ENCODE measurements at regions not wholly inside any gene's neighbourhood (a gene's known extent, or its start where the extent isn't known, plus 50 kb on each side); places are given as distances from the start of the nearest gene placed in this dataset.

- Mint-ChIP-seq H3K27me3 (ENCODE audit: unreplicated experiment) (peaks cover 4% of the 10 kb centered on the region), H3K9me3 (ENCODE audit: unreplicated experiment) (peaks cover 16% of the 10 kb centered on the region), H3K4me1 (ENCODE audit: unreplicated experiment) (peaks cover 9% of the 10 kb centered on the region), H3K4me3 (ENCODE audit: unreplicated experiment) (no peak overlapping the region), H3K27ac (ENCODE audit: unreplicated experiment) (no peak overlapping the region), H3K36me3 (ENCODE audit: low read depth, unreplicated experiment) (peaks cover 47% of the 10 kb centered on the region)
- no peak for DNase-seq (ENCODE audit: low spot score)
- TF ChIP-seq CTCF (IDR thresholded peaks at IDR 0.05; ENCODE audit: unreplicated experiment) = no peak
These were observed 266.3 kb upstream of the CCDC196 start for GRCh38 chr14:66219886-66220285.

DNA sequence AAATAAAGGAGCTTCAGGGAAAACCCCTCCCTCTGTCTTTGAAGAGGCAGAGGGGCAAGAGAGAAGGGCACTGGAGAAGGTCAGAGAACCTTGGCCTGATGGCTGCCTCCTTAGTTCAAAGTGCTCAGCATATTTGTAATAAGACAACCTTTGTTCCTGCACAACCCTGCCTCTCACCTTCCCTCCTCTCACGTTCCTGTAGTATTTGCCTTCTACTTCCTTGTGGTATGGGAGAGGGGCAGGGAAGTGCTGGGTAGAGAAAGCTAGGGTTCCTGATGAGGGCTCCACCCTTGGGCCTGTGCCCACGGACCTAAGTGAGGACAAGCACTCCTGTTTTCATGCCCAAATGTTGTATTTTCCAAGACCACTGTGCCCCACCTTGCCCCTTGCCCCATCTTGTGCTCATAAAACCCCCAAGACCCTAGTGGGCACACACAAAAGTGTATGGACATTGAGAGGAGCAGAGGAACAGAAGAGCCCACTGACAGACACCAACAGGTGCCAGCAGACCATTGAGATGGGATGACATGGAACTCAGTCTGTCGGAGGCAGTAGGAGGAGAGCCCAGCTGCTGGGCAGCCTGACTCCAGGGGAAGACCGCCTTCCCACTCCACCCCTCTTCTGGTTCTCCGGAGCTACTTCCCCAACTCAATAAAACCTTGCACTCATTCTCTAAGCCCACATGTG lies 261.5 kb upstream of the CCDC196 start:
- peaks cover 47% of the 10 kb centered on the region for H3K36me3 Mint-ChIP-seq (ENCODE audit: low read depth, unreplicated experiment)
- peaks cover 1% of the 10 kb centered on the region for H3K27me3 Mint-ChIP-seq (ENCODE audit: unreplicated experiment)
- DNase-seq (ENCODE audit: low spot score) = no peak
- no peak overlapping the region for H3K4me3 Mint-ChIP-seq (ENCODE audit: unreplicated experiment)
- peaks cover 2% of the 10 kb centered on the region for H3K9me3 Mint-ChIP-seq (ENCODE audit: unreplicated experiment)
- peaks cover 17% of the 10 kb centered on the region for H3K4me1 Mint-ChIP-seq (ENCODE audit: unreplicated experiment)
- no peak for TF ChIP-seq CTCF (IDR thresholded peaks at IDR 0.05; ENCODE audit: unreplicated experiment)
- H3K27ac Mint-ChIP-seq (ENCODE audit: unreplicated experiment) = no peak overlapping the region

GRCh38 chr14:66225337-66225736 lies 260.8 kb upstream of the CCDC196 start:
- H3K4me3 Mint-ChIP-seq (ENCODE audit: unreplicated experiment) = peak overlapping the region; percentile 80
- H3K4me1 Mint-ChIP-seq (ENCODE audit: unreplicated experiment) = peaks cover 23% of the 10 kb centered on the region

GRCh38 chr14:66228267-66228970 lies 257.8 kb upstream of the CCDC196 start:
- Mint-ChIP-seq H3K9me3 (ENCODE audit: unreplicated experiment) (peaks cover 5% of the 10 kb centered on the region), H3K27ac (ENCODE audit: unreplicated experiment) (no peak overlapping the region), H3K4me3 (ENCODE audit: unreplicated experiment) (no peak overlapping the region), H3K27me3 (ENCODE audit: unreplicated experiment) (peaks cover 4% of the 10 kb centered on the region), H3K4me1 (ENCODE audit: unreplicated experiment) (peaks cover 51% of the 10 kb centered on the region), H3K36me3 (ENCODE audit: low read depth, unreplicated experiment) (peaks cover 52% of the 10 kb centered on the region)
- no peak for DNase-seq (ENCODE audit: low spot score)
- no peak for TF ChIP-seq CTCF (IDR thresholded peaks at IDR 0.05; ENCODE audit: unreplicated experiment)

More at GRCh38 chr14:66225337-66225736, 260.8 kb upstream of the CCDC196 start:
- peaks cover 1% of the 10 kb centered on the region for H3K27me3 Mint-ChIP-seq (ENCODE audit: unreplicated experiment)
- H3K36me3 Mint-ChIP-seq (ENCODE audit: low read depth, unreplicated experiment) = peaks cover 48% of the 10 kb centered on the region
- peaks cover 5% of the 10 kb centered on the region for H3K9me3 Mint-ChIP-seq (ENCODE audit: unreplicated experiment)
- no peak overlapping the region for H3K27ac Mint-ChIP-seq (ENCODE audit: unreplicated experiment)
- DNase-seq (ENCODE audit: low spot score) = no peak
- TF ChIP-seq CTCF (IDR thresholded peaks at IDR 0.05; ENCODE audit: unreplicated experiment) = no peak

GRCh38 chr14:66231820-66232219 lies 254.4 kb upstream of the CCDC196 start:
- peaks cover 57% of the 10 kb centered on the region for H3K4me1 Mint-ChIP-seq (ENCODE audit: unreplicated experiment)
- peaks cover 6% of the 10 kb centered on the region for H3K27me3 Mint-ChIP-seq (ENCODE audit: unreplicated experiment)
- H3K9me3 Mint-ChIP-seq (ENCODE audit: unreplicated experiment) = peaks cover 5% of the 10 kb centered on the region

More at GRCh38 chr14:66231820-66232219, 254.4 kb upstream of the CCDC196 start:
- TF ChIP-seq CTCF (IDR thresholded peaks at IDR 0.05; ENCODE audit: unreplicated experiment) = no peak
- peak; percentile 10 for DNase-seq (ENCODE audit: low spot score)
- Mint-ChIP-seq H3K36me3 (ENCODE audit: low read depth, unreplicated experiment) (peaks cover 33% of the 10 kb centered on the region), H3K27ac (ENCODE audit: unreplicated experiment) (peak overlapping the region; percentile 64), H3K4me3 (ENCODE audit: unreplicated experiment) (peak overlapping the region; percentile 81)
